Globus pallidus (tissue), 1 donor: ENCODE measurements at regions not wholly inside any gene's neighbourhood (a gene's known extent, or its start where the extent isn't known, plus 50 kb on each side); places are given as distances from the start of the nearest gene placed in this dataset.

Experiments used
- DNase-seq: peaks from one replicate; pipeline ENCODE4 v3.0.0-alpha.2; 2015; ENCODE audit warnings: low spot score

- no peak for DNase-seq
Observed at GRCh38 chr7:155181768-155182167, 111.6 kb downstream of the HTR5A start.

- no peak for DNase-seq
Observed at GRCh38 chr7:155182406-155182970, 112.4 kb downstream of the HTR5A start.

GRCh38 chr7:155183655-155184054 lies 113.5 kb downstream of the HTR5A start:
- no peak for DNase-seq

GRCh38 chr7:155184923-155185322 lies 112.8 kb upstream of the INSIG1 start:
- no peak for DNase-seq

GRCh38 chr7:155187061-155187785 lies 110.5 kb upstream of the INSIG1 start:
- no peak for DNase-seq

- no peak for DNase-seq
Observed at GRCh38 chr7:155188357-155188756, 109.3 kb upstream of the INSIG1 start.

- no peak for DNase-seq
Observed at GRCh38 chr7:155188821-155189581, 108.7 kb upstream of the INSIG1 start.

GRCh38 chr7:155189590-155189989 lies 108.1 kb upstream of the INSIG1 start:
- no peak for DNase-seq

GRCh38 chr7:155190688-155191087 lies 107.0 kb upstream of the INSIG1 start:
- DNase-seq: peak; percentile 17

GRCh38 chr7:155191137-155191536 lies 106.5 kb upstream of the INSIG1 start:
- no peak for DNase-seq

GRCh38 chr7:155191901-155192478 lies 105.7 kb upstream of the INSIG1 start:
- no peak for DNase-seq

- no peak for DNase-seq
Observed at GRCh38 chr7:155192961-155193640, 104.6 kb upstream of the INSIG1 start.

- no peak for DNase-seq
Observed at GRCh38 chr7:155193716-155194115, 104.0 kb upstream of the INSIG1 start.

GRCh38 chr7:155194382-155195140 lies 103.1 kb upstream of the INSIG1 start:
- no peak for DNase-seq

GRCh38 chr7:155195939-155196523 lies 101.6 kb upstream of the INSIG1 start:
- no peak for DNase-seq

GRCh38 chr7:155198196-155198892 lies 99.3 kb upstream of the INSIG1 start:
- no peak for DNase-seq

GRCh38 chr7:155198901-155199845 lies 98.5 kb upstream of the INSIG1 start:
- DNase-seq: no peak

- DNase-seq: no peak
Observed at GRCh38 chr7:155201325-155202087, 96.2 kb upstream of the INSIG1 start.
